Transverse colon (tissue), 4 donors: ENCODE measurements at regions not wholly inside any gene's neighbourhood (a gene's known extent, or its start where the extent isn't known, plus 50 kb on each side); places are given as distances from the start of the nearest gene placed in this dataset.

ENCODE experiments used
- DNase-seq: peaks from one replicate; pipeline ENCODE4 v3.0.0-alpha.2; 2019
- H3K27ac ChIP-seq, 4 donors: fragments of 200-600 bp; sonication (generic); 2 replicates each; pipeline ENCODE4 v1.5.1; 2016 to 2018; ENCODE audit warnings: inconsistent platforms in 4 of 4
- H3K27me3 ChIP-seq: fragments of 200-600 bp; sonication (generic); 2 replicates; pipeline ENCODE4 v1.5.1; 2017; ENCODE audit warnings: inconsistent platforms
- H3K36me3 ChIP-seq, 4 donors: fragments of 200-600 bp; sonication (generic); 2 replicates each; pipeline ENCODE4 v1.5.1; 2017 to 2019; ENCODE audit warnings: inconsistent platforms in 4 of 4
- H3K4me1 ChIP-seq, 4 donors: fragments of 200-600 bp; sonication (generic); 2 replicates each; pipeline ENCODE4 v1.5.1; 2017 to 2020; ENCODE audit warnings: inconsistent platforms in 4 of 4
- H3K4me3 ChIP-seq, 4 donors: fragments of 200-600 bp; sonication (generic); 1 replicate in 1 of 4; 2 replicates in 3 of 4; pipeline versions ENCODE4 v1.5.1 to v1.6.1; 2017 to 2019; ENCODE audit warnings: inconsistent platforms in 4 of 4
- H3K9me3 ChIP-seq, 2 donors: fragments of 200-600 bp; sonication (generic); 2 replicates each; pipeline ENCODE4 v1.5.1; 2017 to 2019; ENCODE audit warnings: inconsistent platforms in 2 of 2
- EP300 ChIP-seq: sonication (generic); formaldehyde crosslinking; IDR thresholded peaks from one replicate; pipeline ENCODE4 v1.6.1; 2017; ENCODE audit warnings: antibody characterized with exemption, low read depth
- POLR2A ChIP-seq: fragments of 450-650 bp; IDR thresholded peaks from one replicate; pipeline ENCODE4 v1.6.1; 2016; ENCODE audit warnings: antibody characterized with exemption, mild to moderate bottlenecking, moderate library complexity
- POLR2AphosphoS5 ChIP-seq, 3 donors: sonication (generic); formaldehyde crosslinking; IDR thresholded peaks; one replicate each; pipeline ENCODE4 v1.6.1; 2016; ENCODE audit warnings: antibody characterized with exemption in 3 of 3
- WGBS, 2 donors: methylation state at CpG; one replicate each; pipeline ENCODE4 v1.1.5; 2018; ENCODE audit warnings: low coverage in 1 of 2; 5-methylcytosine and 5-hydroxymethylcytosine counted together
- in situ Hi-C, 4 donors: fragments of 200-750 bp; cut with MboI; loops; one replicate each; pipeline versions ENCODE4 v1.15.0 to v1.15.1; 2017; ENCODE audit warnings: low sequenced_read_pairs in 3 of 4, low pct_ligation_motif_present in 1 of 4, low pct_unique_long_range_greater_than_20kb in 1 of 4
- intact Hi-C: fragments of 100-400 bp; cut with DNase I; formaldehyde crosslinking; loops from one replicate; pipeline ENCODE4 v1.15.1; 2023; ENCODE audit warnings: low total_unique reads
- TF ChIP-seq, protein P1 (sequence below), 5 experiments: fragments of 200-600 bp in 3 of 5; fragments of 450-650 bp in 2 of 5; sonication (generic) in 3 of 5; IDR thresholded peaks; 1 replicate in 2 of 5; 2 replicates in 3 of 5; pipeline ENCODE4 v1.5.1; 2016 to 2017; ENCODE audit warnings: antibody characterized with exemption in 5 of 5, inconsistent platforms in 3 of 5, mild to moderate bottlenecking in 2 of 5, moderate library complexity in 1 of 5

GRCh38 chr12:130280231-130280630, 57.5 kb upstream of the PIWIL1 start:
- H3K9me3 ChIP-seq, result no peaks in the 10 kb centered on the region
- no peak overlapping the region for H3K4me3 ChIP-seq
- WGBS, 2 donors, result 52 to 53% methylated on average over 6 to 9 of the region's 9 CpGs
- H3K36me3 ChIP-seq, result no peaks in the 10 kb centered on the region
- TF ChIP-seq EP300 (no peak), POLR2A (no peak), POLR2AphosphoS5 (IDR thresholded peaks at IDR 0.05) (no peak)
- TF ChIP-seq, protein P1, sequence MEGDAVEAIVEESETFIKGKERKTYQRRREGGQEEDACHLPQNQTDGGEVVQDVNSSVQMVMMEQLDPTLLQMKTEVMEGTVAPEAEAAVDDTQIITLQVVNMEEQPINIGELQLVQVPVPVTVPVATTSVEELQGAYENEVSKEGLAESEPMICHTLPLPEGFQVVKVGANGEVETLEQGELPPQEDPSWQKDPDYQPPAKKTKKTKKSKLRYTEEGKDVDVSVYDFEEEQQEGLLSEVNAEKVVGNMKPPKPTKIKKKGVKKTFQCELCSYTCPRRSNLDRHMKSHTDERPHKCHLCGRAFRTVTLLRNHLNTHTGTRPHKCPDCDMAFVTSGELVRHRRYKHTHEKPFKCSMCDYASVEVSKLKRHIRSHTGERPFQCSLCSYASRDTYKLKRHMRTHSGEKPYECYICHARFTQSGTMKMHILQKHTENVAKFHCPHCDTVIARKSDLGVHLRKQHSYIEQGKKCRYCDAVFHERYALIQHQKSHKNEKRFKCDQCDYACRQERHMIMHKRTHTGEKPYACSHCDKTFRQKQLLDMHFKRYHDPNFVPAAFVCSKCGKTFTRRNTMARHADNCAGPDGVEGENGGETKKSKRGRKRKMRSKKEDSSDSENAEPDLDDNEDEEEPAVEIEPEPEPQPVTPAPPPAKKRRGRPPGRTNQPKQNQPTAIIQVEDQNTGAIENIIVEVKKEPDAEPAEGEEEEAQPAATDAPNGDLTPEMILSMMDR (IDR thresholded peaks at IDR 0.05), result no peak
- DNase-seq, result no peak
- intact Hi-C loops, result no loop called here
- H3K4me1 ChIP-seq, result no peaks in the 10 kb centered on the region
- H3K27me3 ChIP-seq, result no peaks in the 10 kb centered on the region
- in situ Hi-C loops, result no loop called here
- H3K27ac ChIP-seq, result no peak overlapping the region

DNA sequence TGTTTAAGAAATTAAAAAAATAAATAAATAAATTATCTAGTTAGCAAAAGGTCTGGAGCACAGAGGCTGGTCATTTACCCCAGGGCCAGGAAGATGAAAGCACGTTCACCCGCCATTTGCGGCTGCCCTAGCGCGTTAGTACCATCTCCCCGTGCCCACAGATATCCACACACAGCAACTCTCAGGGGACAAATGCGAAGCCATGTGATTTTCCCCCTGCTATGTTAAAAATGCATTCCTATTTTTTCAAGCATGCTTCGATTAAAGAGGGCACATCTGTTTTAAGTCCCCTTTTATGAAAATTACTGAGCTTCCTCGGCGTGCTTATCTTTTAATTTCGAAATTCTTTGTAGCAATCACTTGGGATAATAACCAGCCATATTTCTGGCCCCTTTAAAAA, 56.9 kb upstream of the PIWIL1 start:
- 63 to 81% methylated on average over 8 to 11 of the region's 11 CpGs for WGBS, 2 donors
- no peaks in the 10 kb centered on the region for H3K27me3 ChIP-seq
- H3K27ac ChIP-seq, result no peak overlapping the region
- H3K4me3 ChIP-seq, result no peak overlapping the region
- no peak for TF ChIP-seq POLR2AphosphoS5 (IDR thresholded peaks at IDR 0.05)
- TF ChIP-seq, protein P1 (IDR thresholded peaks at IDR 0.05), result no peak
- no peak for TF ChIP-seq EP300
- no peak for TF ChIP-seq POLR2A
- DNase-seq, result no peak
- intact Hi-C loops, result no loop called here
- H3K36me3 ChIP-seq, result no peaks in the 10 kb centered on the region
- in situ Hi-C loops, result no loop called here
- no peaks in the 10 kb centered on the region for H3K9me3 ChIP-seq
- no peaks in the 10 kb centered on the region for H3K4me1 ChIP-seq

- H3K4me1 ChIP-seq, result no peaks in the 10 kb centered on the region
- no peaks in the 10 kb centered on the region for H3K9me3 ChIP-seq
- no peak for TF ChIP-seq EP300
- TF ChIP-seq, protein P1 (IDR thresholded peaks at IDR 0.05), result peak; percentile 42 to 80 (median 56)
- H3K36me3 ChIP-seq, result no peaks in the 10 kb centered on the region
- H3K27me3 ChIP-seq, result no peaks in the 10 kb centered on the region
- in situ Hi-C loops (no loop called here), intact Hi-C loops (no loop called here)
- peak; percentile 15 for DNase-seq
- no peak overlapping the region for H3K4me3 ChIP-seq
- 40 to 47% methylated on average over 6 to 30 of the region's 30 CpGs for WGBS, 2 donors
- H3K27ac ChIP-seq, result no peak overlapping the region
These were observed 56.4 kb upstream of the PIWIL1 start for GRCh38 chr12:130281153-130281799.

DNA sequence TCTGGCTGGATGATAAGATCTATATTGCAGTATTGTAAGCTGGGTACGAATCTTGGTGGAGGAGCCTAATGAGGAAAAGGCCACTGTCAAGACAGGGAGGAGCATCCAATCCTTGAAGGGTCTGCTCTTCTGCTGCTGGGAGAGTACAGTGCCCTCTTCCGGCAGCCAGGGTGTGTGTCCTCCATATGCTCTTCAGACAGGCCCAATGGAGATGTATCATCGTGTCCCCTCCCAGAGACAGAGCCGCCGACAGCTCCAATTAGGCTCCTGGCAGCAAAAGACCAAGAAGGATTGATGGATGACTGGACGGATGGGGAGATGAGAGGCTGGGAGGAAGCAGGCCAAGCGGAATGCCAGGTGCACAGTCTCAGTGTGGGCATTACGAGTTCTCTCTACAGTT, 51.6 kb upstream of the PIWIL1 start:
- TF ChIP-seq, protein P1 (IDR thresholded peaks at IDR 0.05), result no peak
- TF ChIP-seq EP300, result no peak
- no peak for TF ChIP-seq POLR2AphosphoS5 (IDR thresholded peaks at IDR 0.05)
- no peak for TF ChIP-seq POLR2A
- Histone ChIP-seq H3K27me3 (no peaks in the 10 kb centered on the region), H3K9me3 (no peaks in the 10 kb centered on the region), H3K4me3 (no peak overlapping the region), H3K36me3 (no peaks in the 10 kb centered on the region), H3K27ac (no peak overlapping the region), H3K4me1 (no peaks in the 10 kb centered on the region)
- DNase-seq, result no peak
- 50 to 64% methylated on average over 2 to 8 of the region's 8 CpGs for WGBS, 2 donors
- in situ Hi-C loops (no loop called here), intact Hi-C loops (no loop called here)
